Choroid plexus epithelial cell (primary cell): ENCODE measurements at regions not wholly inside any gene's neighbourhood (a gene's known extent, or its start where the extent isn't known, plus 50 kb on each side); places are given as distances from the start of the nearest gene placed in this dataset.

Source experiments
- DNase-seq: peaks from one replicate; pipeline ENCODE4 v3.0.0-alpha.2; 2010; ENCODE audit warnings: low read depth
- H3K4me3 ChIP-seq: 2 replicates; pipeline ENCODE4 v1.5.1; 2011; ENCODE audit warnings: low read depth, mild to moderate bottlenecking, control low read depth, low read length, moderate library complexity
- CTCF ChIP-seq: conservative IDR thresholded peaks from 2 replicates; pipeline ENCODE4 v1.5.1; 2011; ENCODE audit warnings: low read depth, mild to moderate bottlenecking, control low read depth, inconsistent platforms, low read length, moderate library complexity

GRCh38 chr12:19963972-19964371, 404.4 kb upstream of the PDE3A start:
- TF ChIP-seq CTCF, result no peak
- no peak overlapping the region for H3K4me3 ChIP-seq
- peak; percentile 89 for DNase-seq

- DNase-seq, result peak; percentile 25
- H3K4me3 ChIP-seq, result no peak overlapping the region
- TF ChIP-seq CTCF, result no peak
Measured at GRCh38 chr12:19964549-19964948, 403.8 kb upstream of the PDE3A start.

GRCh38 chr12:19965196-19966038, 402.9 kb upstream of the PDE3A start:
- DNase-seq, result no peak
- no peak overlapping the region for H3K4me3 ChIP-seq
- no peak for TF ChIP-seq CTCF

GRCh38 chr12:19967001-19967400, 401.3 kb upstream of the PDE3A start:
- no peak for DNase-seq
- no peak for TF ChIP-seq CTCF
- H3K4me3 ChIP-seq, result no peak overlapping the region

- peak; percentile 99 for DNase-seq
- no peak for TF ChIP-seq CTCF
- H3K4me3 ChIP-seq, result no peak overlapping the region
Measured at GRCh38 chr12:19967431-19967830, 400.9 kb upstream of the PDE3A start.

- H3K4me3 ChIP-seq, result no peak overlapping the region
- DNase-seq, result peak; percentile 74
- no peak for TF ChIP-seq CTCF
Measured at GRCh38 chr12:19970116-19970515, 398.2 kb upstream of the PDE3A start.

- TF ChIP-seq CTCF, result no peak
- DNase-seq, result no peak
- no peak overlapping the region for H3K4me3 ChIP-seq
Measured at GRCh38 chr12:19970821-19971220, 397.5 kb upstream of the PDE3A start.
